K562 (cell line): ENCODE measurements at regions not wholly inside any gene's neighbourhood (a gene's known extent, or its start where the extent isn't known, plus 50 kb on each side); places are given as distances from the start of the nearest gene placed in this dataset.

Experiments
- ATAC-seq: fragments of 200-7000 bp; cut with Tn5 transposase; 3 replicates; pipeline ENCODE4 v1.9.1; 2020; ENCODE audit warnings: moderate library complexity
- BruUV-seq: library from RNA; stranded (reverse); fragments of 400-500 nt; replicated peaks from 2 replicates; lab custom pipeline; 2021; lab: Mats Ljungman, UMichigan
- CTCF ChIA-PET: fragments of 300-600 bp; formaldehyde crosslinking; extraction: SDS; loops from one replicate; lab custom pipeline; 2021; ENCODE audit warnings: low intra/inter-chr PET ratio; lab: Yijun Ruan, JAX
- POLR2A ChIA-PET: fragments of 300-600, 350-650 bp; sonication (Branson Sonifier 250); formaldehyde crosslinking; extraction: SDS; loops from one replicate; lab custom pipeline; 2021; ENCODE audit warnings: antibody characterized with exemption, inconsistent platforms; lab: Yijun Ruan, JAX
- DNase-seq, 4 experiments: peaks; one replicate each; pipeline versions ENCODE4 v3.0.0 to v3.0.0-alpha.2; 2011 to 2018; ENCODE audit warnings: low spot score in 3 of 4, mixed read lengths in 3 of 4; ENCODE audit errors: extremely low read depth in 1 of 4
- FAIRE-seq: peaks from 2 replicates; lab custom pipeline; 2011; peaks lifted over from hg19 to GRCh38; lab: Jason Lieb, UNC
- H2AFZ ChIP-seq: 2 replicates; pipeline ENCODE4 v1.6.0; 2011; ENCODE audit warnings: low read depth, low read length, control low read depth, inconsistent platforms
- H3K27ac ChIP-seq: fragments of 200-600 bp; 3 replicates; pipeline ENCODE4 v1.8.0; 2011; ENCODE audit warnings: low read depth, mild to moderate bottlenecking, control low read depth, inconsistent platforms, low read length, moderate library complexity, mixed read lengths; ENCODE audit errors: extremely low read depth
- H3K27me3 ChIP-seq, 2 experiments: fragments of 300-600 bp in 1 of 2; 2 replicates in 1 of 2; 3 replicates in 1 of 2; pipeline versions ENCODE4 v1.6.0 to v1.8.0; 2011; ENCODE audit warnings: inconsistent platforms in 2 of 2, low read length in 2 of 2, mild to moderate bottlenecking in 1 of 2, mixed read lengths in 1 of 2, moderate library complexity in 1 of 2; ENCODE audit not compliant: control insufficient read depth in 2 of 2, insufficient read depth in 2 of 2
- H3K36me3 ChIP-seq: fragments of 300-600 bp; 3 replicates; pipeline ENCODE4 v1.8.0; 2011; ENCODE audit warnings: mild to moderate bottlenecking, low read length, inconsistent platforms; ENCODE audit not compliant: control insufficient read depth, insufficient read depth
- H3K4me1 ChIP-seq, 2 experiments: fragments of 200-600 bp in 1 of 2; replicated peaks in 1 of 2; 2 replicates in 1 of 2; 3 replicates in 1 of 2; pipeline versions ENCODE4 v1.5.1 to v1.8.0; 2011; ENCODE audit warnings: inconsistent platforms in 2 of 2, low read length in 2 of 2, mild to moderate bottlenecking in 1 of 2, mixed read lengths in 1 of 2, moderate library complexity in 1 of 2; ENCODE audit not compliant: control insufficient read depth in 2 of 2, insufficient read depth in 2 of 2
- H3K4me2 ChIP-seq: 2 replicates; pipeline ENCODE4 v1.6.1; 2011; ENCODE audit warnings: low read length, control low read depth, inconsistent platforms, mixed read lengths; ENCODE audit not compliant: insufficient read depth
- H3K4me3 ChIP-seq: fragments of 200-600 bp; sonication (generic), shearing (Covaris generic); 2 replicates; pipeline ENCODE4 v1.5.1; 2016; ENCODE audit warnings: control low read depth, inconsistent platforms
- H3K79me2 ChIP-seq: fragments of 200-600 bp; 3 replicates; pipeline ENCODE4 v1.8.0; 2011; ENCODE audit warnings: low read length, inconsistent platforms; ENCODE audit not compliant: control insufficient read depth, insufficient read depth
- H3K9ac ChIP-seq, 2 experiments: 2 replicates each; pipeline versions ENCODE4 v1.6.0 to v1.6.1; 2011; ENCODE audit warnings: low read depth in 2 of 2, low read length in 2 of 2, control low read depth in 1 of 2, inconsistent platforms in 1 of 2, mild to moderate bottlenecking in 1 of 2, mixed read lengths in 1 of 2; ENCODE audit not compliant: insufficient read depth in 1 of 2
- H3K9me1 ChIP-seq: one replicate; pipeline ENCODE4 v1.6.0; 2011; ENCODE audit warnings: inconsistent platforms, mild to moderate bottlenecking, low read length, moderate library complexity; ENCODE audit not compliant: control insufficient read depth, insufficient read depth
- H3K9me3 ChIP-seq: replicated peaks from 2 replicates; pipeline ENCODE4 v1.5.1; 2011; ENCODE audit warnings: low read depth, low read length, inconsistent platforms; ENCODE audit not compliant: control insufficient read depth, insufficient read depth
- H4K20me1 ChIP-seq: replicated peaks from 2 replicates; pipeline ENCODE4 v1.6.1; 2011; ENCODE audit warnings: low read length, inconsistent platforms, mixed read lengths; ENCODE audit not compliant: control insufficient read depth, insufficient read depth
- CC2D1A ChIP-seq: fragments of 450-650 bp; IDR thresholded peaks from 2 replicates; pipeline ENCODE4 v1.6.1; 2017; ENCODE audit warnings: mild to moderate bottlenecking
- WGBS: fragments of 100-300 bp; shearing (Covaris generic); methylation state at CpG from one replicate; pipeline ENCODE4 v1.1.6; 2016; ENCODE audit warnings: low coverage, mixed read lengths; ENCODE audit not compliant: insufficient coverage; ENCODE audit errors: missing lambda C conversion rate; 5-methylcytosine and 5-hydroxymethylcytosine counted together
- in situ Hi-C: fragments of 300-500 bp; cut with MboI; formaldehyde crosslinking; loops from 4 replicates; pipeline ENCODE4 v1.15.0; 2018; ENCODE audit warnings: inconsistent platforms, mixed read lengths
- intact Hi-C: fragments of 100-400 bp; cut with micrococcal nuclease; formaldehyde crosslinking; loops from 2 replicates; pipeline ENCODE4 v1.14.2; 2022
- TF ChIP-seq, protein P1 (sequence below), 2 experiments: fragments of 200-800 bp in 1 of 2; sonication (Bioruptor generic) in 1 of 2; sonication (generic) in 1 of 2; formaldehyde crosslinking in 1 of 2; IDR thresholded peaks in 1 of 2; conservative IDR thresholded peaks in 1 of 2; 2 replicates each; pipeline versions ENCODE4 v1.5.0 to v1.6.1; 2016 to 2020; ENCODE audit warnings: missing compliant biosample characterization in 1 of 2, missing genetic modification characterization in 1 of 2, missing genetic modification reagents in 1 of 2
- TF ChIP-seq, protein P2 (sequence below): sonication (generic); formaldehyde crosslinking; IDR thresholded peaks from 2 replicates; pipeline ENCODE4 v1.8.0; 2022; ENCODE audit warnings: missing genetic modification reagents, mild to moderate bottlenecking, borderline replicate concordance

DNA sequence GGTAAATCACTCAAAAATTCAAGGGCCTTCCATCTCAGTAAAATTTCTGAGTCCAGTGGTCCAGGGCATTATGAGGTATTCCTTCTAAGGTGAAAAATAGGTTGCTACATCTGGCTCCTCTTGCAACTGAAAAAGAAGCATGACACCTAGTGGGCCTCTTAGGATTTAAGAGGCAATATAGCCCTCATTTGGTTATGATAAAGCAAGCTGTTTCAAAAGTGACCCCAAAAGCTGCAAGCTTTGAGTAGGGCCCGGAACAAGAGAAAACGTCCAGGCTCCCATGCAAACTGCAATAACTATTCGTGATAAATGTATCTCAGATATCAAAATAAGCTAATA lies 1910.2 kb upstream of the PRR20A start:
- 0% methylated on average over 3 of the region's 3 CpGs for WGBS
- H3K4me2 ChIP-seq = no peak overlapping the region
- H3K9ac ChIP-seq = no peak overlapping the region
- FAIRE-seq (no peak), DNase-seq (no peak), ATAC-seq (no peak)
- H3K27ac ChIP-seq = no peak overlapping the region
- in situ Hi-C loops = no loop called here
- H3K27me3 ChIP-seq = no peaks in the 10 kb centered on the region
- TF ChIP-seq, protein P1, sequence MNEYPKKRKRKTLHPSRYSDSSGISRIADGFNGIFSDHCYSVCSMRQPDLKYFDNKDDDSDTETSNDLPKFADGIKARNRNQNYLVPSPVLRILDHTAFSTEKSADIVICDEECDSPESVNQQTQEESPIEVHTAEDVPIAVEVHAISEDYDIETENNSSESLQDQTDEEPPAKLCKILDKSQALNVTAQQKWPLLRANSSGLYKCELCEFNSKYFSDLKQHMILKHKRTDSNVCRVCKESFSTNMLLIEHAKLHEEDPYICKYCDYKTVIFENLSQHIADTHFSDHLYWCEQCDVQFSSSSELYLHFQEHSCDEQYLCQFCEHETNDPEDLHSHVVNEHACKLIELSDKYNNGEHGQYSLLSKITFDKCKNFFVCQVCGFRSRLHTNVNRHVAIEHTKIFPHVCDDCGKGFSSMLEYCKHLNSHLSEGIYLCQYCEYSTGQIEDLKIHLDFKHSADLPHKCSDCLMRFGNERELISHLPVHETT (CRISPR knock-in tag; conservative IDR thresholded peaks at IDR 0.05 in 1 of 2, IDR thresholded peaks at IDR 0.05 in 1 of 2) = no peak
- no peak for TF ChIP-seq CC2D1A
- TF ChIP-seq, protein P2, sequence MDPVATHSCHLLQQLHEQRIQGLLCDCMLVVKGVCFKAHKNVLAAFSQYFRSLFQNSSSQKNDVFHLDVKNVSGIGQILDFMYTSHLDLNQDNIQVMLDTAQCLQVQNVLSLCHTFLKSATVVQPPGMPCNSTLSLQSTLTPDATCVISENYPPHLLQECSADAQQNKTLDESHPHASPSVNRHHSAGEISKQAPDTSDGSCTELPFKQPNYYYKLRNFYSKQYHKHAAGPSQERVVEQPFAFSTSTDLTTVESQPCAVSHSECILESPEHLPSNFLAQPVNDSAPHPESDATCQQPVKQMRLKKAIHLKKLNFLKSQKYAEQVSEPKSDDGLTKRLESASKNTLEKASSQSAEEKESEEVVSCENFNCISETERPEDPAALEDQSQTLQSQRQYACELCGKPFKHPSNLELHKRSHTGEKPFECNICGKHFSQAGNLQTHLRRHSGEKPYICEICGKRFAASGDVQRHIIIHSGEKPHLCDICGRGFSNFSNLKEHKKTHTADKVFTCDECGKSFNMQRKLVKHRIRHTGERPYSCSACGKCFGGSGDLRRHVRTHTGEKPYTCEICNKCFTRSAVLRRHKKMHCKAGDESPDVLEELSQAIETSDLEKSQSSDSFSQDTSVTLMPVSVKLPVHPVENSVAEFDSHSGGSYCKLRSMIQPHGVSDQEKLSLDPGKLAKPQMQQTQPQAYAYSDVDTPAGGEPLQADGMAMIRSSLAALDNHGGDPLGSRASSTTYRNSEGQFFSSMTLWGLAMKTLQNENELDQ (CRISPR knock-in tag) = no peak
- no peaks in the 10 kb centered on the region for H3K36me3 ChIP-seq
- H3K9me1 ChIP-seq = no peaks in the 10 kb centered on the region
- H3K79me2 ChIP-seq = no peaks in the 10 kb centered on the region
- H3K4me1 ChIP-seq = no peaks in the 10 kb centered on the region
- no peaks in the 10 kb centered on the region for H4K20me1 ChIP-seq
- BruUV-seq = no TSS peak
- no peak overlapping the region for H3K4me3 ChIP-seq
- POLR2A ChIA-PET = no interaction called here
- CTCF ChIA-PET = no interaction called here
- H2AFZ ChIP-seq = no peak overlapping the region
- intact Hi-C loops = no loop called here
- H3K9me3 ChIP-seq = no peaks in the 10 kb centered on the region
